ENCODE measurements at regions not wholly inside any gene's neighbourhood (a gene's known extent, or its start where the extent isn't known, plus 50 kb on each side); places are given as distances from the start of the nearest gene placed in this dataset.

DNA sequence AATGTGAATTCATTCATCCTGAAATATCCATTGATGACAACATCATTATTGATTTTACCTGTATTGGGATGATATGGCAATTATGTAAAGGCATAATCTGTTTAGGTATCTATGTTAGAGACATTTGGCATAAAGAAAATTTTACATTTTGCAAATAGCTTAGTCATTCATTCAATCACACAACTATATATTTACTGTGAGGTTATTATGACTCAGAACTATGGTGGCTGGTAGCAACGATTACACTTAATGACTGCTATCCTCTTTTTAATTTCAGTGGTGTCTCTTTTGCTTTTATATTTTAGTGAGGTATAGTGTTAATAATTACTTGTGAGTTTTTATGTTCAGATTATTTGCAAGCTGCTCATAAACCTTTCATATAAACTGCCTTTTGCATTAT is 955.9 kb downstream of the SLITRK6 start:
- TF ChIP-seq, protein P1, sequence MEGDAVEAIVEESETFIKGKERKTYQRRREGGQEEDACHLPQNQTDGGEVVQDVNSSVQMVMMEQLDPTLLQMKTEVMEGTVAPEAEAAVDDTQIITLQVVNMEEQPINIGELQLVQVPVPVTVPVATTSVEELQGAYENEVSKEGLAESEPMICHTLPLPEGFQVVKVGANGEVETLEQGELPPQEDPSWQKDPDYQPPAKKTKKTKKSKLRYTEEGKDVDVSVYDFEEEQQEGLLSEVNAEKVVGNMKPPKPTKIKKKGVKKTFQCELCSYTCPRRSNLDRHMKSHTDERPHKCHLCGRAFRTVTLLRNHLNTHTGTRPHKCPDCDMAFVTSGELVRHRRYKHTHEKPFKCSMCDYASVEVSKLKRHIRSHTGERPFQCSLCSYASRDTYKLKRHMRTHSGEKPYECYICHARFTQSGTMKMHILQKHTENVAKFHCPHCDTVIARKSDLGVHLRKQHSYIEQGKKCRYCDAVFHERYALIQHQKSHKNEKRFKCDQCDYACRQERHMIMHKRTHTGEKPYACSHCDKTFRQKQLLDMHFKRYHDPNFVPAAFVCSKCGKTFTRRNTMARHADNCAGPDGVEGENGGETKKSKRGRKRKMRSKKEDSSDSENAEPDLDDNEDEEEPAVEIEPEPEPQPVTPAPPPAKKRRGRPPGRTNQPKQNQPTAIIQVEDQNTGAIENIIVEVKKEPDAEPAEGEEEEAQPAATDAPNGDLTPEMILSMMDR (IDR thresholded peaks at IDR 0.05): no peak
- DNase-seq (ENCODE audit: low spot score) (no peak), ATAC-seq (ENCODE audit: low FRiP score) (no peak)

- DNase-seq (ENCODE audit: low spot score): no peak
- no peak for ATAC-seq (ENCODE audit: low FRiP score)
- TF ChIP-seq, protein P1 (IDR thresholded peaks at IDR 0.05): no peak
Measured at GRCh38 chr13:84834201-84834600, 951.9 kb upstream of the SLITRK1 start.

DNA sequence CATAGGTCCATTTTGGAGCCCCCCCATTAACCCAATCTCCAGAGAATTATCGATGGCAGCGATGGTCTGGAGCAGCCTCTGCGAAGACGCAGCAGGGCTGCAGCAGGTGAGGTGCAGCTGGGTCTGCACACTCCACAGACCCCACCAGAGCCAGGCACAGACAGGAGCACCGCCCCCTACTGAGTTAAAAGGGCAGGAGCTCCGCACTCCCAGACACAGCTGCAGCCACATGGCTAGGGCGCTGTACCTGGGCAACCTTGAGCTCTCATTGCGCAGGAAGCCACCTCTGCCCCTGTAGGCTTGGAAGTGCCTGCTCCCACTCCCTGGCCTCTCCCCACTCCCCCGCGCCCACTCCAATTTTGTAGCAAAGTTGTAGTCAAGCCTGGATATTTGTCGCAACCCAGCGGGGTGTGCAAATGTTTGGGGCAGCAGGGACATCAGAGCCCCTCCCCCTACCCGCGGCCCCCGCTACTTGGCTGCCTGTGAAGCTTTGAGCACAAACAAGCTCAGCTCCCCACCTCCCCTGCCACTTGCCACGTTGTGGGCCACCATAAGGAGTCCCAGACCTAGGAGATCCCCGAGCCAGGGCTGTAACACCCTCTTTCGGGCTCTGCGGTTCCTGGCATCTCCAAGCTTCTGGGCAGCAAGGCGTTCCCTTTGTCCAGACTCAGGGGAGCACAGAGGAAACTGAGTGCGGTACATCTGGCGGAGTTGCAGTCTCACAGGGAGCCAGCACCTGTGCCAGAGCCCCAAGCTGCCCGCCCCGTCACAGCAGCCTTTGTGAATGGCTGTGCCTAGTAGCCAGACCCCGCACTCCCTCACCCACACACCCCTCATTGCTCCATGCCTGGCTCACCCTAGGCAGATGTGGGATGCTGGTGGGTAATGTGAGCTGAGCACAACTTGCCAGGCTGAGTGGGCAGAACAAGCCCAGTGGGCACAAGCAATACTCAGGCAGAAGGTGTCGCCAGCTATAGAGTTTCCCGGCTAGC is 949.7 kb upstream of the SLITRK1 start:
- TF ChIP-seq, protein P1 (IDR thresholded peaks at IDR 0.05): no peak
- ATAC-seq (ENCODE audit: low FRiP score) (no peak), DNase-seq (ENCODE audit: low spot score) (no peak)

- no peak for ATAC-seq (ENCODE audit: low FRiP score)
- no peak for DNase-seq (ENCODE audit: low spot score)
- TF ChIP-seq, protein P1 (IDR thresholded peaks at IDR 0.05): no peak
Measured at GRCh38 chr13:84823528-84823927, 941.3 kb upstream of the SLITRK1 start.

DNA sequence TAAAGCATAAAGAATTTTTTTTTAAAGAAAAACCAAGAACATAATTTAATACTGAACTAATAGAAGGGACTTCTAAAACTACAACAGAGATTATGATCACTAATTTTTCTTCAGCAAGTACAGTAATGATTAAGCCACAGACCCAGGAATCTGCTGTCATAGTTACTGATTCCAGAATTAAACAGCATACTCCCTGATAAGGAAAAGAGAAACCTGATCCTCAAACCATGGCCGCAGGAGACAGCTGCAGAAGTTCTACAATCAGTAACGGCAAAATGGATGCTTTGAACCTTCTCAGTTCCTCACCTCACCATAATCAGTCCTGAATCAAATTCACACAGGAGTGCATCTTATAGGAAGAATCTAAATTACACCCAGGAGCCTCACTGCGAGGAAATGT is 939.0 kb upstream of the SLITRK1 start:
- no peak for ATAC-seq (ENCODE audit: low FRiP score)
- DNase-seq (ENCODE audit: low spot score): no peak
- TF ChIP-seq, protein P1 (IDR thresholded peaks at IDR 0.05): no peak

DNA sequence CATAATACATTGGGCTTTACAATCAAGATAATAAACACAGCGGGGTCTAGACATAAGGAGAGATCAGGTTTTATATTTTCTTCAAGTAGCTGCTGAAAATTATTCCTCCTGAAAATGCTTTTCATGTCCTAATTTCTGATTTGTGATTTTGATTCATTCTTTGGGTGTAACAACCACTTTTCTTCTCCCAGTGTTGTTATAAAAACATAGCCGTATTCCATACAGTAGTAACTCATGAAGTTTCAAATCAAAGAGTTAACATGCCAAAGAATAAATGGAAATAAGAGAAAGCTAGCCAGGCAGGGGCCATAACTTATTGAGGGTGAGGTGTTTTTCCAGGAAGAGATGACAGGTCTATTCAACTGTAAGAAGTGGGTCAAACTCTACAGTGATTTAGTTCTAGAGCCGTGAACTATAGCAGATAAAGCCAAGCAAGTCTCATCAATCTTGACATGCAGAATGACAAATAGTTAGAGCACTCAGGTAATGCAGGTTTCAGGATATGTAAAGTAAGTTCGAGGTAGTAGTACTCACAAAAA is 934.4 kb upstream of the SLITRK1 start:
- DNase-seq (ENCODE audit: low spot score) (no peak), ATAC-seq (ENCODE audit: low FRiP score) (no peak)
- TF ChIP-seq, protein P1 (IDR thresholded peaks at IDR 0.05): no peak

All from omental fat pad (tissue), 3 donors.